CD4-positive, alpha-beta T cell treated with Interleukin-1 beta for 1 hour (primary cell): ENCODE measurements at regions not wholly inside any gene's neighbourhood (a gene's known extent, or its start where the extent isn't known, plus 50 kb on each side); places are given as distances from the start of the nearest gene placed in this dataset.

ENCODE experiments used
- DNase-seq, 2 donors: peaks; one replicate each; pipeline ENCODE4 v3.0.0-alpha.2; 2020 to 2022

DNA sequence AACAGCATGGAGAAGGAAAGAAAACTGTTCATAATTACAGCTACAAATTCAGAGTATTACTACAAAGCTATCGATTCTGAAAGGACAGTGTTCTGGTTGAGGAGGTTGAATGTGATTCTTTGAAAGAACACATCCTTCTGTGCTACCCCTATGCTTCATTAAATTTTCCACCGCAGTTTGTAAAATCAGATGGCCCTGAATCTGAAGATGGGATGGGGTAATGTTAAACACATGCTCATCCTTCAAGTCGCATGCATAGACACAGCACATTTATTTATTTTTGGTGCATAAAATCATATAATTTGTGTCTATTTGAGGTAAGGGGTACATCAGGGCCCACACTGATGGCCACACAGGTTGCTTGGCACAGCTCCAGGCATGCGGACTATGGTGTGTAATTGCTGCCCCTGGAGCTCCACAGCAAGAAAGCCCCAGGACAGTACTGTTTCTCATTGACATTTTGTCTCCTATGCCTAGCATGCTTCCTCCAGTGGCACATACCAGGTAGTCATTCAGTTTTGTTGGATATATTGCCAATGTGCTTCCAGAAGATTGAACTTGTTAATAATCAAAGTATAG is 238.8 kb upstream of the TANK start:
- DNase-seq, result no peak

DNA sequence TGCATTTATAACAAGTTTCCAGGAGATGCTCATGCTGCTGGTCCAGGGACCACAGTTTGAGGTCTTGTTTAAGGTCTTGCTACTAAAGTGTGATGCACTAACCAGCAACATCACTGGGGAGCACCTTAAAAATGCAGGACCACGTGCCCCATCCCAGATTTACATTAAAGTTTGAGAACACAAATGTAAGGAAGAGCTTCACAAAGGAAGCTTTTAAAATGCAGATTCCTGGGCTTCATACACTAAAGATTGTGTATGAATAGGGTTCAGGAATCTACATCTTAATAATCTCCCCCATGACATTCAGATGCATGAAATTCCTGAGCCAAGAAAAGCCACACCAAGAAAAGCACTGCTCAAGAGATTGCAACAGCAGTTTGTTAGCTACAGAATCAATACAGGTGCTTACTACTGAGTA is 235.3 kb upstream of the TANK start:
- no peak for DNase-seq

DNA sequence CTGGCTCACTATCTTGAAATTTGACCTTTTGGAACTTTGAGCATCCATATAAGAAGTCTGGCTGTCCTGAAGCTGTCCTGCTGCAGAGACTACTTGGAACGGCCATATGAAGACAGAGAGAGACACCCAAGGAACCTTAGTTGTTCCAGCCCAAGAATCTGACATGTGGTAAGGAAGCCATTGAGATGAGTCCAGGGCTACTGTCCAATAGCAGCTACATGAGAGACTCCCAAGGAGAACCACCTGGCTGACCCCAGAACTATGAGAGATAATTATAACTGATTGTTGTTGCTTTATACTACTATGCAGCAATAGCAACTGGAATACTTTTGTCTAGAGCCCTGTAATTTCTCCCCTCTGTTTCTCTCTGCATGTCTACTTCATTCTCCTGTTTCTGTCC is 234.3 kb upstream of the TANK start:
- no peak for DNase-seq

DNA sequence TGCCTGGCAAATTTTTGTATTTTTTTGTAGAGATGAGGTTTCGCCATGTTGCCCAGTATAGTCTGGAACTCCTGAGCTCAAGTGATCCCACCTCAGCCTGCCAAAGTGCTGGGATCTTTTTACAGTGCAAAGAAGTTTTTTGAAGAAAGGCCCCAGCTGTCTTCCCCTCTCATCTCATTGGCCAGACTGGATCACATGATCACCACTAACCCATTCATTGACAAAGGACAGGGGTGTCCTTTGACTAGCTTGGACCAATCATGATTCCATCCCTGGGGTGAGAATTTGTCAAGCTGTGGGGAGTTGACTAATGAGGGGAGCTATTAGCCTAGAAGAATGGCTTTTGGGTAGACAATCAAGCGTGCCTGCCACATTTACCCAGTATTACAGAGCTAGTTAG is 232.9 kb upstream of the TANK start:
- DNase-seq, result no peak

DNA sequence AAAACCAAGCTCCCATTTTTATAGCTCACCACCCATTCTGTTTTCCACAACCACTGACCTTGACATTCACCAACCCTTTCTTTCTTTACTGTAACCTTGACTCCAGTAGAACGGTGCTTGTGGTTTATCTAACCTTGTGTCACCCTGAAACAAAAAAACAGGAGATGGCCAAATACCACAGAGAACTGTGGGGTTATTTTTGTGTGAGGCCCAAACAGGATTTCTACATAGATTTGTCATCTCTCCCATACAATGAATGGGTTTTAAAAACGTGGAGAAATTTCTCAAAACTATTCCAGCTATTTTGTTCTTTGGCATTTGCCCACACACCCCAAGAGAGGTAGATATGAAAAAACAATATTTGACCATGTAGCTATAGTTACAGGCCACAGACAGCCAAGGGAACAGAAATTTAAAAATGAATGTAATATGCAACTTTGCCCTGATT is 231.3 kb upstream of the TANK start:
- DNase-seq, result no peak

DNA sequence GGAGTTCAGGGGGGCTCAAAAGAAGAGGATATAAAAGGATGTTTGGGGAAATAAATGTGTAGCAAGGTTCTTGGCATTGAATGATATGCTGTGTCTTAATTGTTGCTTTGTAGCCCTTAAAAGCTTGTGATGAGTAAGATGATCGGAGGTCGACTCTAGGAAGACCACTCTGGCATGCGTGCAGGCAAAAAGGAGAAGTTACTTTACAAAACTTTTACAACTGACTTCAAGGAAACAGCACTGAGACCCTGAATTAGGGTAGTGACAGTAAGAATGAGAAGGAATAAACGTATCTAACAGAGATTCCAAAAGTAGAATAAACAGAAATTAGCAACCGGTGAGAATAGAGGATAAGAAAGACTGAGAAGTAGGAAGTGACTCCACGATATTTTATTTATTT is 228.7 kb upstream of the TANK start:
- DNase-seq, result no peak

DNA sequence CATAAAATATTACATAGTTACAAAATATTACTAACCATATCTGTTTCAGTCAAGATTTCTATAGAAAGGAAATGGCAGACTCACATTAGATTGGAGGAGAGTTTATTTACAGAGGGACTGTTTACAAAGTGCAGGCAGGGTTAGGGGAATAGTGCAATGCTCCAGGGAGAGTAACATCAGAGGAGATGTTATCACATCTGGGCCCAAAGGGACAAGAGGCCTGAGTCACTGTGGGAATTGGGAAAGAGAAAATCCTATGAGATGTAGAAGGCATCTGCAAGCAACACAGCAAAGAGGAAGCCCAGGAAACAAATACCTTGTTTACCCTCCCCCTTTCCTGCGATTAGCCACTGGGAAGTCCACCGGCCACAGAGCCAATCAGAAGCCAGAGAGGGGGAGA is 227.3 kb upstream of the TANK start:
- DNase-seq, result no peak

DNA sequence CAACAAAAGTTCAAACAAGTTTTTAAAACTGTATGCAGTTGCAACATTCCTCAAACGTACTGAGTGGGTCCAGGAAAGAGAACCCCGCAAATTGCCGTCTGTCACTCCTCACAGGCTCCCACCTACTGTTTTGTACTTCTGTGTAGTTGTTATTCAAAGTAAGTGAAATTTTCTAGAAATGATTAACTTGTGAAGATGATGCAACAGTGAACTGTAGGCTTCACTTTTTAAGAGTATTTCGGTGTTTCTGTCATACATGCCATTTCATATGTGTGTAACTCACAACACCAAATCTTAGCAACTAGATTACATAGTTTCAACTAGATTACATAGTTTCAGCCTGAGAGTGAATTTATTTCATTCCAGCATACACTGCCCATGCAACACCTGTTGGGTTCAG is 226.0 kb upstream of the TANK start:
- DNase-seq, result no peak

DNA sequence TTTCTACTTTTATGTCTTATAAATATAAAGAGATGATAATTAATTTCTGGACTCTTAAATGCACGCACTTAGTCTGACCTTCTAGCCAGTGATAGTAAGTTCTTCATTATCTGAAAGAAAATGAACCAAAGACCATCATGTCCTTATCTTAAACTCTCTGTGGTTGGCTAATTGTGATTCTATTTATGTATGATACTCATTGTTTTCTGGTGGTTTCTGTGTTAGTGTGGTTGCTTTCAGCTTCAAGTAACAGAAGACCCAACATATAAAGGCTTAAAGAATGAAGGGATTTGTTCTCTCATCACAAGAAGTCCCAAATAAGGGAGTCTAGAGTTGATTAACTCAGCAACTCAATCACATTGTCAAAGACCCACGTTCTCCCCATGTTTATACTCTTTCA is 225.2 kb upstream of the TANK start:
- no peak for DNase-seq

DNA sequence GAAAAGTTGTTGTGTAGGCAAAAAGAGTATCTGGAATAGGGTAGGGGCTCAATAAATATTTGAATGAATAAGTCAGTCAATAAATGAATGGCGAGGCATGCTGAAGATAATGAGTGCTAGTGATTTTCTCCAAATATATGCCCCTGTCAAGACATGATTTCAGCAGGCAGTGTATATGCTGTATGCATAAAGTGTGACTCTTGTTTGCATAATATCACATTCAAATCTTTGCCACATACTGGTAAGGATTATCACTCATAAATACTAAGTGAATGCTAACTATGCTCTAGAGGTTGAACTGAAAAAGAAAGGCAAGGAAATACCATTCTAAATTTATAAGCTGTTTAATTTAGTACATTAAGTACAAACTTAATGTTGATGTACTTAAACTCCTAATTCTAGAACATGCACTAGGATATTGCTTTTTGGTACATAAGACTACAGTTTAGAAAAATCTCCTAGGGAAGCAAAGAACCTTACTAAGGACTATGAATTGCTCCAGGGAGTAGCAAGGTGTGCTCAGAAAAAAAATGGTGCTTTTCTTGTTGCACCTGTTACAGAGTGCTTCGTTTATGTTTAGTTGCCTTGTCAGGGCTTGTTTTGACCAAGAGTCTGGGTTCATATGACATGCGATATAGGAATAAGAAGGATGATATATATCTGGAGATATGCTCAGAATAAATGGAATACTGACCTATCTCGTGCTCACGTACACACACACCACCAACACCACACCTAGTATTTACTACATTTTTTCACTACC is 224.0 kb upstream of the TANK start:
- DNase-seq, result no peak

DNA sequence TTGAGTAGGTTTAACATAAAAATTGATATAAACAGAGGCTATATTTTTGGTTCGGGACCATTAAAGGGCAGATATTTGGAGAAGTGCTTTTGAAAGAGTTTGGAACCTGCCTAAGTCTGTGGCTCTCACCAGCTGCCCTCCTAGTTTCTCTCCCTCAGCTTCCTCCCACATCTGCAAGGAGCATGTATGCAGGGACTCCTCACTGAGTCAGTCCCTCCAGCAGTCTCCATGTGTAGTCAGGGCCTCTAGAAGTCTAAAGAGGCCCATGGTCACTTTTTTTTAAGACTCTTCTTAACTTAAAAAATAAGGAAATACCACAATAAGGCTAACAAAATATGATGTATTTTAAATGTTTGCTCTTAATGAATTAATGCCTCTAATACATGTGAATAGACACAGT is 220.0 kb upstream of the TANK start:
- no peak for DNase-seq

DNA sequence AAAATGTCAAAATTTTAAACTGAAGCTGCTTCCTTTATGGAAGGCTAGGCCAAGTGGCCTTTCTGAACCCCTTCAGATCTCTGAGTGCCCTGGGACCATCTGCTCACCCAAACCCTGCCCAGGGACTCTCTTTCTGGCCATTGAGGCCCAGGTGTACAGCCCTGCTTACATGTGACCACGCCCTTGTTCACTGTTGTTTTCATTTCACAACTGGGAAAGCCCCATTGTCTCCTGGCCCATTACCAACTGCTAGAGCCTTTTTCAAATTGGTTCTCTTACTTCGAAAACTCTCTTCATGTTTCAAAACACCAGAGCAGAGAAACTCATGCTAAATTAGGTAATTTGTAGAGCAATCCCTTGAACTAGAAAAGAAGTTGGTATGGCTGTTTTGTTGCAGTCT is 219.5 kb upstream of the TANK start:
- peak; percentile 3 to 15 for DNase-seq

DNA sequence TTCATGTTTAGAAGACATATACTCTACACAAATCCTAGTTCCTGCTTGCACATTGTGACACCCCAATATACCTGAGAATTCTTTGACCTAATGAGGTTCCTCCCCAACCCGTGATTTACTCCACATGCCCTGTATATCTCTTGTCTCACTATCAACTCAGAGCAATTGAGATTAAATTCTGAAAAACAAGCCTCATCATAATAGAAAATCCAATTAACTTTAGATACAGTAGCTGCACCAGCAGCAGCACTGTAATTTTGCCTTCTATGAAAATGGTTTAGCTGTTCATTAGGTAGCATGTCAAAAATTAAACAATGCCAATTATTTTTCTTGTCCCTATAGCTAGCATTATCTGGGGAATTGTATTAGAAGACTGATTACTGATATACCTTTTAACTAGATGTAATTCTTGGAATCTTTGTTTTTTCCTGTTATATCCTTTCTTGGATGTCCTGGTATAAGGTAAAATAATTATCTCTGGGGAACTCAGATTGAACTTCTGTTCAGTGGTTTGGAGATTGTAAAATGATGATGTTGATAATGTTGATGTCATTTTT is 218.9 kb upstream of the TANK start:
- DNase-seq, result no peak

DNA sequence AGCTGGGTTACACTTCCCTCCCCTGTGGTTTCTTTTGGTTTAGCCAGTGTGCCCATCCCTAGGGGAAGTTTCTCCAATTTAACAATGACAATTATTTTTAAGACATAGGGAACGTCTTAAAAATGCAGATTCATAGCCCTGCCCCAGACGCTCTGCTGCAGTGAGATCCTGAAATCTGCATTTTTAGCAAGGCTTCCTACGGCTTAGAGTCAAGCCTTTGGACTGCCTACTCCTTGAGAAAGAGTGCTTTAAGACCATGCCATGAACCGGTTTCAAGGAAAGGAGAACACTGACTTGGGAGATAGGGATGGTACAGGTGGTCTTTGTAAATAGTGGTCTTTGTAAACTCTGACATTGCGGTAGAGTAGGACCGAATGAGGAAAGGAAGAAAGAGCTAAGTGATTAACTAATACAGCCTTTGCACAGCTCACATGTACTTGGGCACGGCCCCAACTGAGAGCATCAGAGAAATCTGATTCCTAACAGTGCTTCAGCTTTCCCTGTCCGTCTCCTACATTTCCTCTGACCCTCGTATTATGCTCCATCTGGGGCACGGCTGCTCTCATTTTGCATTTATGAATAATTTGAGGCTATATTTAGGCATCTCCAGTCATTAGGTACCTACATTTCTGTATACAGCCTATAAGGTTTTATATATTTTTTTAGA is 217.6 kb upstream of the TANK start:
- DNase-seq, result no peak

DNA sequence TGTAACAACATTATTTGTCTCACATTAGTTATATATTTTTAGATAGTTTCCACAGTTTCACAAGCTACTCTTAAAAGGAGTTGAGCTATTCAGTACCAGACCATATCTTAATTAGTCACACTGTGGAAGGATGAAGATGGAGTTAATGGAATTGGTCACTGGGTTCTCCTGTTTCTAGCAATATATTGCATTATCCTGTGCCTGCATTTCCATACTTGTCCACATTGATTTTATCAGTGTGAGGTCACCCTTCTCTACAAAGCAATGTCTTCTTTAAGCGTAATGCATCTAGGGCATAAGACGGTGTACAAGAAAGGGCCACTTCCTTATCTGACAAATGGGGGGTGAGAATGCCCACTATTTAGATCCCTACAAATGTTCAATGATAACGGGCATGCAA is 216.8 kb upstream of the TANK start:
- no peak for DNase-seq

DNA sequence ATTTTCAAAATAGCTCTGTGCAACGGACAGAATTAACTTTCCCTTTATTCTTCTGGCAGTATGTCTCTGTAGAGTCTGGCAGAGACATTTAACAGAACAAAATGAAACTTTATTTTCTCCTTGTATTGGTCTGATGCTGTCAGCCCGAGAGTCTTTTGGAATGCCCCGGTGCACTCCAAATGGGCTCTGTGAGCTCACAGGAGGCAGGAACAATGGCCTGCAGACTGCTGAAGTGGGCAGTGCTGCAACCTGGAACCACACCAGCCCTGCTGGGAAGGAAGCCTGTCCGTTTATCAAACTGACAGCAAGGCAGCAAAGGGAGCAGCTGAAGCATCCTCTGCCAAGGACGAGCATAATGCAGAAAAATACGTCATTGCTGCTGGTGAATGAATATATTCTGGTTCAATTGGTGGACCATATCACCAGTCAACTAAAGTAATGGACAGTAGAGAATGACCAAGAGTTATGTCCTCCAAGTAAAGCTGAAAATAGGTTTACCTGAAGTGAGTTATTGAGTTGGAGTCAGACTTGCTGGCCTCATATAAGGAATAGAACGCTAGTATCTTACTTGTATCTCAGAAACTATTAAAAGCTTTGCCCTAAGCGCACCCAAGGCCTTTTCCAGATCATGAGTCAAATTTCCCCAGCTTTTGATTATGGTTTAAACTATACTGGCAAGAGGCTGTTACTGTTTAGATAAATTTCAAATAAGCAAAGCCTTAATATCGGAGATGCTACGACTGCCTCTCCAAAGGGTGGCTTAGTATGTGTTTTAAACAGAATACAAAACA is 207.6 kb upstream of the TANK start:
- DNase-seq, result no peak

DNA sequence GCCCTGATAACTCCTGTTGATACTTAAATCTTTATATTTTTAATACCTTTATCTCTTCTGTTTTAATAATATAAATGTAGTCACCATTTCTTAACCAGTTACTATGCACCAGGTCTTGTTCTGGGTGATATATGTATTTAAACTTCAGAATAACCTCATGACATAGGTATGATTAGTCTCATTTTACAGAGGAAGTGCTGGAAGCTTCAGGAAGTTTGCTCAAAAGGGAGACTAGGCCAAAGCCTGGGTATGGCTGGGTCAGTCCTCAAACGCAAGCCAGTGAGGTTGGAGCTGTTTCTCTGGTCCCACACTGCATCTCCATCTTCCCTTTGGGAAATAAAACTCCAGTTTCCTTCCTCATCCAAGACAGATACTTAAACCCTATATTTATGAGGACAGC is 204.7 kb upstream of the TANK start:
- no peak for DNase-seq

DNA sequence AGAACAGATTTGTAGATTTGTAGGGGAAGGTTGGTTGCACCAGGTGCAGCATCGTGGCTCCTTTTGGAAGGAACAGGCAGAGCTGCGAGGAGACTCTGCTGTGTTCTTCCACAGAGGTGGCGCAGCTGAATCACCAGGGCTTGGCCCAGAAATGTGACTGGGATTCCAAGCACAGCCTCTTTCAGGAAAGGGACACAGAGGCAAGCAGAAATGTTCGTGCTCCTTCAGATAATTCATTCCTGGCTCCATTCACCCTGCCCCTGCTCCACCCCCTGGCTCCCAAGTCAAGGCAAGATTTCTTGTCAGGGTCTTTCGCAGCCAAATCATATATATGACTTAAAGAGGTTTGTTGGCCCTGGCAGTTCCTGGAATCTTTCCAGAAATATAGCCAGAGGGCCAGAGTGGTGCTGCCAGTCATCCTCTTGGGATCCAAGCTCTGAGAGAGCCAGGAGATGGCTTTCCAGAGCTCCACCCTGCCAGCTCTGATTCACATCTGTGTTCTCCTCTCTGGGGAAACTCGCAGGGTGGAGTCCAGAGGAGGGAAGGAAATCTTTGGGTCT is 203.9 kb upstream of the TANK start:
- no peak for DNase-seq

DNA sequence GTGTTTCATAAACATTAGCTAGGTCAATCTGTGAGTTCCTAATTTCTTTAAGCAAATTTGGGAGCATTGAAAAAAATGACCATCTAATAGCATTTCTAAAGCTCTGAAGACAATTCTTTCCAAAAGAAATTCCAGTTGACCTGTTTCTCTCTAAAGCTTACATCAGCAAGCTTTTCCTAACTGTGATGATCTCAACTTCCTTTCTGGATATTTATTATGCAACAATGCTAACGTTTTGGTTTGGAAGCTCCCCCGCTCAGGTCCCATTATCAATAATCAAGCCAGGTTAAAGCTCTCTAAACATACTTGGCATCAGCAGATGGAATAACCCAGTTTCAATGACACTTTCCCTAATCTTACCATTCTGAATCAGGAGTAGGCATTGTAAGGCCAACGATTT is 196.3 kb upstream of the TANK start:
- no peak for DNase-seq

DNA sequence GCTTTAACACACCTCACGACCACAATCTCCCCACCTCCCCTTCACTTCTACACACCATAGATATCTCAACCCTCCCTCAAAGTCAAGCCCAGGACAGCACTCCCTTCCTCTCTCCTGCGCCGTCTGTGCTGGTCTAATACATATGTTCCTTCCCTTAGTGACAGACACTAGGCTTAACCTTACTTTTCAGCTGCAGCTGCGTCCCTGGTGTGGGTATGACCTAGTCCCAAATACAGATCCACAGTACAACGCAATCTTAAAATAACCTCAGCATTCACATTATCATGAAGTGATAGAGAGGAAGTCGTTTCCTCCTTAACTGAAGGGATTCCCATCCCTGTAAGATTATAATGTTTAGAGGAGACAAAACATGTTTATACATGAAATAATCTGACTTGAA is 192.7 kb upstream of the TANK start:
- no peak for DNase-seq

DNA sequence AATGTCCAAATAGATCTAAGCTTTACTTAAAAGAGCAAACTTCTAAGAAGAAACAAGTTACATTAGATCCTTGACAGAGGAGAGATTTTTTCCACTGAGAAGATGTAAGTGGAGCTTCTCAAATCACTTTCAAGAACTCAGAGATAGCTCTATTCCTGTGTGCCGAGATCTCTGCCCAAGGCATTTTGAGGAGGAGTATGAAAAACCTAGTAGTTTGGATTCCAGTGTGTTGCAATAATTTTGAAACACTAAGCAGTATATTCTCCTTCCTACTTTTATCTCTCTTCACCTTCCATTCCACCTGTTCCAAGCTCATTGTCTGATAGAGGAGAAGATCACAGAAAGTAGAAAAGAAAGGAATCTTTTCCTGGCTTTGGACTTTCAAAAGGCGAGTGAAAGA is 192.0 kb upstream of the TANK start:
- DNase-seq, result no peak

DNA sequence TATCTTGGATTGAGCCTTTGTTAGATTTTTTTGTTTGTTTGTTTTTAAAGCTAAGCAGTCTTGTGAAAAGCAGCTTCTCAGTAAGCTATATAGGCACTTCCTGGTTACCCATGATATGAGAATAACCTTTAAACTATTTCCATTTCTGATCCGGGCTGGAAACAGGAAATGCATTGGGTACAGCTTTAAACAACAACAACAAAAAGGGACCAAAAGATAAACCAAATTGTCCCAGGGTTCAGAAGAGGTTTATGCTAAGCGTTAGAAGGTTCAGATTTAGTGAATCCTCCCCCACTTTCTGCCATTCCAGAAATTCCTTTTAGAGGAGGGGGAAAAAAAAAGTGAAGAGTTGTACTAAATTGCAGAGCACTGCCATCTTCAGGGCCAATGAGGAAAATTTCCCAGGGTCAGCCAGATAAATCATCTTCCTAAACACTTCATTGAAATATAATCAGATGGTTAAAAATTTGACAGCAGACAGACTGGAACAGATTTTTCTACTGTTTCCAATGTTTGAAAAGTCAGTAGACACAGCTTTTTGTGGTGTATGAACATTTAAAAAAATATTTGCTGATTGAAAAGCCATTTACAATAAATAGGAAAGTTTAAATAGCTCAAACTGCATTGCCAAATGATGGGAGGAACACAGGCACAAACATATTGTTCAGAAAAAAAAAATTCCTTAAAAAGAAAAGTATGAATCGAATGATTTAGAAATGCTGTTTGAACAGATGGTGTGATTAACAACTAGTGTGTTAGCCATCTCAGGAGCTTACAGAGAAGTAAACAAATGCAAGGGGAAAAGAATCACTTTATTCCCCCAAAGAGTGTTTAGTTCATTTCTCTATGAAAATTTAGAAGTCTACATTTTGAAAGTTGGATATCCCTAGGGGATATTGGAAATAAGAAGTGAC is 189.9 kb upstream of the TANK start:
- DNase-seq, result peak in 1 of 2 donors; percentile 6
